ENCODE measurements at regions not wholly inside any gene's neighbourhood (a gene's known extent, or its start where the extent isn't known, plus 50 kb on each side); places are given as distances from the start of the nearest gene placed in this dataset.
"Not testable (repeated sequence)": the region's sequence is repeated elsewhere in the genome, so short reads cannot be mapped to it uniquely, and the experiment has no call there.

- TF ChIP-seq POLR2A (IDR thresholded peaks at IDR 0.05; ENCODE audit: low read depth, low read length); POLR2AphosphoS5 (IDR thresholded peaks at IDR 0.05; ENCODE audit: low read depth, low read length); TAF1 (IDR thresholded peaks at IDR 0.05; ENCODE audit: low read depth, low read length); PAX5 (IDR thresholded peaks at IDR 0.05; ENCODE audit: insufficient read depth, low read length, severe bottlenecking); SPI1 (IDR thresholded peaks at IDR 0.05; ENCODE audit: low read depth, low read length); POU2F2 (IDR thresholded peaks at IDR 0.05; ENCODE audit: low read depth, low read length): not testable (repeated sequence)
These were observed 147.7 kb downstream of the TLR4 start for GRCh38 chr9:117851836-117852461.

Data from GM12891 (cell line).